ENCODE measurements at regions not wholly inside any gene's neighbourhood (a gene's known extent, or its start where the extent isn't known, plus 50 kb on each side); places are given as distances from the start of the nearest gene placed in this dataset.

DNA sequence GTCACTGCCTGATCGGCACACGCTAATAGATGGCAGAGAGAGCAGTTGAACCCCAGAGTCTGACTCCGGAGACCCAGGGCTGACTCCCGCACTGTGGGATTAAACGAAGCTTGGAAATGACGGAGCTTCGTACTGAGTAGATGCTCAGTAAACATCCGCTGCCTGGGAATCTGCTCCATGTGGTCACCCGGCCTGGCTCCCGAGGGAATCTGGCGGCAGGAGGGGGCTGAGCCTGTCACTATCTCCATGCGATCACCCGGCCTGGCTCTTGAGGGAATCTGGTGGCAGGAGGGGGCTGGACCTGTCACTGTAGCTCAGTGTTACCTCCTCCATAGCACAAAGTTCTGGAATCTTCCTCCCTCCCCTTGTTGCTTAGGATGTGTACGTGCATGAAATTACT, 139.7 kb upstream of the CIBAR2 start:
- no peak overlapping the region for H3K4me3 ChIP-seq (ENCODE audit: low read length)
- Mint-ChIP-seq H3K9me3 (no peaks in the 10 kb centered on the region), H3K4me3 (no peak overlapping the region), H3K4me1 (peaks cover 0 to 3% of the 10 kb centered on the region in 2 donors), H3K27me3 (ENCODE audit: low read depth in 2 of 2) (peaks cover 0 to 10% of the 10 kb centered on the region in 2 donors), H3K27ac (no peak overlapping the region), H3K36me3 (no peaks in the 10 kb centered on the region)
- H3K36me3 ChIP-seq (ENCODE audit: control insufficient read depth, insufficient read depth, low read length), result no peaks in the 10 kb centered on the region
- no peak for DNase-seq
- intact Hi-C loops (cut with micrococcal nuclease), result loop anchor here (10.0 kb wide), 1 partner anchor 147 kb away; no protein-coding TSS in a partner anchor
- 94% methylated on average over 14 of the region's 14 CpGs for WGBS (ENCODE audit: insufficient coverage)
- no peaks in the 10 kb centered on the region for H3K4me1 ChIP-seq (ENCODE audit: control insufficient read depth, insufficient read depth, low read length)
- TF ChIP-seq, protein P1, sequence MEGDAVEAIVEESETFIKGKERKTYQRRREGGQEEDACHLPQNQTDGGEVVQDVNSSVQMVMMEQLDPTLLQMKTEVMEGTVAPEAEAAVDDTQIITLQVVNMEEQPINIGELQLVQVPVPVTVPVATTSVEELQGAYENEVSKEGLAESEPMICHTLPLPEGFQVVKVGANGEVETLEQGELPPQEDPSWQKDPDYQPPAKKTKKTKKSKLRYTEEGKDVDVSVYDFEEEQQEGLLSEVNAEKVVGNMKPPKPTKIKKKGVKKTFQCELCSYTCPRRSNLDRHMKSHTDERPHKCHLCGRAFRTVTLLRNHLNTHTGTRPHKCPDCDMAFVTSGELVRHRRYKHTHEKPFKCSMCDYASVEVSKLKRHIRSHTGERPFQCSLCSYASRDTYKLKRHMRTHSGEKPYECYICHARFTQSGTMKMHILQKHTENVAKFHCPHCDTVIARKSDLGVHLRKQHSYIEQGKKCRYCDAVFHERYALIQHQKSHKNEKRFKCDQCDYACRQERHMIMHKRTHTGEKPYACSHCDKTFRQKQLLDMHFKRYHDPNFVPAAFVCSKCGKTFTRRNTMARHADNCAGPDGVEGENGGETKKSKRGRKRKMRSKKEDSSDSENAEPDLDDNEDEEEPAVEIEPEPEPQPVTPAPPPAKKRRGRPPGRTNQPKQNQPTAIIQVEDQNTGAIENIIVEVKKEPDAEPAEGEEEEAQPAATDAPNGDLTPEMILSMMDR (IDR thresholded peaks at IDR 0.05), result no peak
- H3K27me3 ChIP-seq (ENCODE audit: control insufficient read depth, insufficient read depth, low read length), result no peaks in the 10 kb centered on the region
- no peak overlapping the region for H3K27ac ChIP-seq (ENCODE audit: low read length)
- H3K9me3 ChIP-seq (ENCODE audit: control insufficient read depth, insufficient read depth, low read length), result no peaks in the 10 kb centered on the region
- no peak for ATAC-seq

- Mint-ChIP-seq H3K27me3 (ENCODE audit: low read depth in 2 of 2) (peaks cover 0 to 8% of the 10 kb centered on the region in 2 donors), H3K36me3 (no peaks in the 10 kb centered on the region), H3K4me1 (no peaks in the 10 kb centered on the region), H3K9me3 (no peaks in the 10 kb centered on the region), H3K4me3 (no peak overlapping the region), H3K27ac (no peak overlapping the region)
- Histone ChIP-seq H3K4me1 (ENCODE audit: control insufficient read depth, insufficient read depth, low read length) (no peaks in the 10 kb centered on the region), H3K4me3 (ENCODE audit: low read length) (no peak overlapping the region), H3K27me3 (ENCODE audit: control insufficient read depth, insufficient read depth, low read length) (no peaks in the 10 kb centered on the region), H3K36me3 (ENCODE audit: control insufficient read depth, insufficient read depth, low read length) (no peaks in the 10 kb centered on the region), H3K27ac (ENCODE audit: low read length) (no peak overlapping the region), H3K9me3 (ENCODE audit: control insufficient read depth, insufficient read depth, low read length) (no peaks in the 10 kb centered on the region)
- DNase-seq (no peak), ATAC-seq (no peak)
- WGBS (ENCODE audit: insufficient coverage), result 27% methylated on average over 9 of the region's 9 CpGs
- TF ChIP-seq, protein P1 (IDR thresholded peaks at IDR 0.05), result no peak
- intact Hi-C loops (cut with micrococcal nuclease), result loop anchor here (10.0 kb wide), 1 partner anchor 148 kb away; no protein-coding TSS in a partner anchor
Observed at GRCh38 chr16:85252461-85252860, 140.2 kb upstream of the CIBAR2 start.

- no peak overlapping the region for H3K27ac Mint-ChIP-seq
- DNase-seq (peak; percentile 73 to 80), ATAC-seq (peak; percentile 75 to 97 (median 97))
- WGBS (ENCODE audit: insufficient coverage), result 41% methylated on average over 22 of the region's 22 CpGs
- Histone ChIP-seq H3K4me1 (ENCODE audit: control insufficient read depth, insufficient read depth, low read length) (no peaks in the 10 kb centered on the region), H3K27ac (ENCODE audit: low read length) (no peak overlapping the region), H3K36me3 (ENCODE audit: control insufficient read depth, insufficient read depth, low read length) (no peaks in the 10 kb centered on the region), H3K27me3 (ENCODE audit: control insufficient read depth, insufficient read depth, low read length) (no peaks in the 10 kb centered on the region), H3K9me3 (ENCODE audit: control insufficient read depth, insufficient read depth, low read length) (no peaks in the 10 kb centered on the region), H3K4me3 (ENCODE audit: low read length) (no peak overlapping the region)
- TF ChIP-seq, protein P1 (IDR thresholded peaks at IDR 0.05), result peak; percentile 94
- H3K4me1 Mint-ChIP-seq, result no peaks in the 10 kb centered on the region
- no peaks in the 10 kb centered on the region for H3K9me3 Mint-ChIP-seq
- H3K27me3 Mint-ChIP-seq (ENCODE audit: low read depth in 2 of 2), result peaks cover 0 to 9% of the 10 kb centered on the region in 2 donors
- intact Hi-C loops (cut with micrococcal nuclease), result loop anchor here (10.0 kb wide), 1 partner anchor 149 kb away; no protein-coding TSS in a partner anchor
- no peaks in the 10 kb centered on the region for H3K36me3 Mint-ChIP-seq
- H3K4me3 Mint-ChIP-seq, result no peak overlapping the region
Observed at GRCh38 chr16:85253084-85253941, 141.0 kb upstream of the CIBAR2 start.
